ENCODE measurements at regions not wholly inside any gene's neighbourhood (a gene's known extent, or its start where the extent isn't known, plus 50 kb on each side); places are given as distances from the start of the nearest gene placed in this dataset.

- Histone ChIP-seq H3K27me3 (replicated peaks in 1 of 2; ENCODE audit: control insufficient read depth in 2 of 2, extremely low read depth in 1 of 2, insufficient read depth in 2 of 2, low read length in 1 of 2) (no peaks in the 10 kb centered on the region), H3K9me3 (no peaks in the 10 kb centered on the region), H3K36me3 (ENCODE audit: control insufficient read depth in 2 of 2, extremely low read depth in 1 of 2, insufficient read depth in 1 of 2, low read length in 1 of 2) (no peaks in the 10 kb centered on the region), H3K4me3 (ENCODE audit: control insufficient read depth in 1 of 2, extremely low read depth in 1 of 2, low read length in 1 of 2) (no peak overlapping the region), H3K4me1 (ENCODE audit: control insufficient read depth in 1 of 2, extremely low read depth in 1 of 2, insufficient read depth in 2 of 2, low read length in 2 of 2) (no peaks in the 10 kb centered on the region), H3K27ac (ENCODE audit: low read length) (no peak overlapping the region)
- POLR2A ChIA-PET = no interaction called here
- no CpG with 5 or more reads among the region's 5 CpGs for WGBS (ENCODE audit: insufficient coverage)
- CTCF ChIA-PET = no interaction called here
- Mint-ChIP-seq H3K4me1 (no peaks in the 10 kb centered on the region), H3K27ac (no peak overlapping the region), H3K27me3 (no peaks in the 10 kb centered on the region), H3K9me3 (peaks cover 2 to 10% (median 8%) of the 10 kb centered on the region in 3 donors), H3K36me3 (no peaks in the 10 kb centered on the region), H3K4me3 (no peak overlapping the region)
- no peak for DNase-seq
- no peak for ATAC-seq (replicated peaks in 1 of 4)
Observed at GRCh38 chr5:125503946-125504345, 757.5 kb upstream of the ZNF608 start.

GRCh38 chr5:125505115-125505514, 758.7 kb upstream of the ZNF608 start:
- ATAC-seq (replicated peaks in 1 of 4) = no peak
- no peak overlapping the region for H3K4me3 Mint-ChIP-seq
- peaks cover 2 to 8% (median 8%) of the 10 kb centered on the region in 3 donors for H3K9me3 Mint-ChIP-seq
- H3K27me3 ChIP-seq (replicated peaks in 1 of 2; ENCODE audit: control insufficient read depth in 2 of 2, extremely low read depth in 1 of 2, insufficient read depth in 2 of 2, low read length in 1 of 2) = no peaks in the 10 kb centered on the region
- ChIA-PET POLR2A (no interaction called here), CTCF (no interaction called here)
- no peaks in the 10 kb centered on the region for H3K4me1 ChIP-seq (ENCODE audit: control insufficient read depth in 1 of 2, extremely low read depth in 1 of 2, insufficient read depth in 2 of 2, low read length in 2 of 2)
- H3K36me3 ChIP-seq (ENCODE audit: control insufficient read depth in 2 of 2, extremely low read depth in 1 of 2, insufficient read depth in 1 of 2, low read length in 1 of 2) = no peaks in the 10 kb centered on the region
- H3K9me3 ChIP-seq = no peaks in the 10 kb centered on the region
- no peaks in the 10 kb centered on the region for H3K36me3 Mint-ChIP-seq
- DNase-seq = no peak
- H3K27me3 Mint-ChIP-seq = no peaks in the 10 kb centered on the region
- WGBS (ENCODE audit: insufficient coverage) = no CpG with 5 or more reads among the region's 3 CpGs
- no peak overlapping the region for H3K27ac Mint-ChIP-seq
- H3K4me3 ChIP-seq (ENCODE audit: control insufficient read depth in 1 of 2, extremely low read depth in 1 of 2, low read length in 1 of 2) = no peak overlapping the region
- H3K27ac ChIP-seq (ENCODE audit: low read length) = no peak overlapping the region
- H3K4me1 Mint-ChIP-seq = no peaks in the 10 kb centered on the region

- Histone ChIP-seq H3K4me1 (ENCODE audit: control insufficient read depth in 1 of 2, extremely low read depth in 1 of 2, insufficient read depth in 2 of 2, low read length in 2 of 2) (no peaks in the 10 kb centered on the region), H3K36me3 (ENCODE audit: control insufficient read depth in 2 of 2, extremely low read depth in 1 of 2, insufficient read depth in 1 of 2, low read length in 1 of 2) (no peaks in the 10 kb centered on the region), H3K4me3 (ENCODE audit: control insufficient read depth in 1 of 2, extremely low read depth in 1 of 2, low read length in 1 of 2) (no peak overlapping the region), H3K27ac (ENCODE audit: low read length) (no peak overlapping the region), H3K9me3 (no peaks in the 10 kb centered on the region), H3K27me3 (replicated peaks in 1 of 2; ENCODE audit: control insufficient read depth in 2 of 2, extremely low read depth in 1 of 2, insufficient read depth in 2 of 2, low read length in 1 of 2) (no peaks in the 10 kb centered on the region)
- H3K4me3 Mint-ChIP-seq = no peak overlapping the region
- POLR2A ChIA-PET = no interaction called here
- H3K9me3 Mint-ChIP-seq = peaks cover 2 to 8% (median 6%) of the 10 kb centered on the region in 3 donors
- no peak for DNase-seq
- H3K4me1 Mint-ChIP-seq = no peaks in the 10 kb centered on the region
- ATAC-seq (replicated peaks in 1 of 4) = no peak
- no CpG with 5 or more reads among the region's 3 CpGs for WGBS (ENCODE audit: insufficient coverage)
- no peaks in the 10 kb centered on the region for H3K27me3 Mint-ChIP-seq
- H3K36me3 Mint-ChIP-seq = no peaks in the 10 kb centered on the region
- CTCF ChIA-PET = no interaction called here
- H3K27ac Mint-ChIP-seq = no peak overlapping the region
Observed at GRCh38 chr5:125506124-125506523, 759.7 kb upstream of the ZNF608 start.

GRCh38 chr5:125508225-125508624, 761.8 kb upstream of the ZNF608 start:
- no peaks in the 10 kb centered on the region for H3K4me1 Mint-ChIP-seq
- Histone ChIP-seq H3K27ac (ENCODE audit: low read length) (no peak overlapping the region), H3K27me3 (replicated peaks in 1 of 2; ENCODE audit: control insufficient read depth in 2 of 2, extremely low read depth in 1 of 2, insufficient read depth in 2 of 2, low read length in 1 of 2) (no peaks in the 10 kb centered on the region), H3K4me1 (ENCODE audit: control insufficient read depth in 1 of 2, extremely low read depth in 1 of 2, insufficient read depth in 2 of 2, low read length in 2 of 2) (no peaks in the 10 kb centered on the region), H3K9me3 (no peaks in the 10 kb centered on the region), H3K36me3 (ENCODE audit: control insufficient read depth in 2 of 2, extremely low read depth in 1 of 2, insufficient read depth in 1 of 2, low read length in 1 of 2) (no peaks in the 10 kb centered on the region), H3K4me3 (ENCODE audit: control insufficient read depth in 1 of 2, extremely low read depth in 1 of 2, low read length in 1 of 2) (no peak overlapping the region)
- CTCF ChIA-PET = no interaction called here
- no peaks in the 10 kb centered on the region for H3K27me3 Mint-ChIP-seq
- no peak overlapping the region for H3K4me3 Mint-ChIP-seq
- no peak overlapping the region for H3K27ac Mint-ChIP-seq
- WGBS (ENCODE audit: insufficient coverage) = no CpG with 5 or more reads among the region's 1 CpG
- ATAC-seq (replicated peaks in 1 of 4) (no peak), DNase-seq (no peak)
- POLR2A ChIA-PET = no interaction called here
- H3K36me3 Mint-ChIP-seq = no peaks in the 10 kb centered on the region
- peaks cover 0 to 8% (median 2%) of the 10 kb centered on the region in 3 donors for H3K9me3 Mint-ChIP-seq

GRCh38 chr5:125510651-125511050, 764.2 kb upstream of the ZNF608 start:
- DNase-seq (no peak), ATAC-seq (replicated peaks in 1 of 4) (no peak)
- peaks cover 0 to 12% (median 0%) of the 10 kb centered on the region in 3 donors for H3K9me3 Mint-ChIP-seq
- Histone ChIP-seq H3K27me3 (replicated peaks in 1 of 2; ENCODE audit: control insufficient read depth in 2 of 2, extremely low read depth in 1 of 2, insufficient read depth in 2 of 2, low read length in 1 of 2) (no peaks in the 10 kb centered on the region), H3K27ac (ENCODE audit: low read length) (no peak overlapping the region), H3K9me3 (no peaks in the 10 kb centered on the region), H3K4me3 (ENCODE audit: control insufficient read depth in 1 of 2, extremely low read depth in 1 of 2, low read length in 1 of 2) (no peak overlapping the region), H3K4me1 (ENCODE audit: control insufficient read depth in 1 of 2, extremely low read depth in 1 of 2, insufficient read depth in 2 of 2, low read length in 2 of 2) (no peaks in the 10 kb centered on the region), H3K36me3 (ENCODE audit: control insufficient read depth in 2 of 2, extremely low read depth in 1 of 2, insufficient read depth in 1 of 2, low read length in 1 of 2) (no peaks in the 10 kb centered on the region)
- no peak overlapping the region for H3K27ac Mint-ChIP-seq
- CTCF ChIA-PET = no interaction called here
- H3K36me3 Mint-ChIP-seq = no peaks in the 10 kb centered on the region
- no peaks in the 10 kb centered on the region for H3K4me1 Mint-ChIP-seq
- no peak overlapping the region for H3K4me3 Mint-ChIP-seq
- no peaks in the 10 kb centered on the region for H3K27me3 Mint-ChIP-seq
- POLR2A ChIA-PET = no interaction called here

GRCh38 chr5:125517973-125518550, 771.6 kb upstream of the ZNF608 start:
- H3K4me1 Mint-ChIP-seq = no peaks in the 10 kb centered on the region
- H3K27ac Mint-ChIP-seq = no peak overlapping the region
- ATAC-seq (replicated peaks in 1 of 4) (no peak), DNase-seq (no peak)
- Histone ChIP-seq H3K9me3 (no peaks in the 10 kb centered on the region), H3K4me3 (ENCODE audit: control insufficient read depth in 1 of 2, extremely low read depth in 1 of 2, low read length in 1 of 2) (no peak overlapping the region), H3K27me3 (replicated peaks in 1 of 2; ENCODE audit: control insufficient read depth in 2 of 2, extremely low read depth in 1 of 2, insufficient read depth in 2 of 2, low read length in 1 of 2) (no peaks in the 10 kb centered on the region), H3K4me1 (ENCODE audit: control insufficient read depth in 1 of 2, extremely low read depth in 1 of 2, insufficient read depth in 2 of 2, low read length in 2 of 2) (no peaks in the 10 kb centered on the region), H3K27ac (ENCODE audit: low read length) (no peak overlapping the region), H3K36me3 (ENCODE audit: control insufficient read depth in 2 of 2, extremely low read depth in 1 of 2, insufficient read depth in 1 of 2, low read length in 1 of 2) (no peaks in the 10 kb centered on the region)
- H3K36me3 Mint-ChIP-seq = no peaks in the 10 kb centered on the region
- H3K9me3 Mint-ChIP-seq = peaks cover 0 to 14% (median 2%) of the 10 kb centered on the region in 3 donors
- ChIA-PET CTCF (no interaction called here), POLR2A (no interaction called here)
- no peaks in the 10 kb centered on the region for H3K27me3 Mint-ChIP-seq
- no CpG with 5 or more reads among the region's 3 CpGs for WGBS (ENCODE audit: insufficient coverage)
- no peak overlapping the region for H3K4me3 Mint-ChIP-seq

GRCh38 chr5:125521289-125521688, 774.9 kb upstream of the ZNF608 start:
- Histone ChIP-seq H3K4me3 (ENCODE audit: control insufficient read depth in 1 of 2, extremely low read depth in 1 of 2, low read length in 1 of 2) (no peak overlapping the region), H3K27me3 (replicated peaks in 1 of 2; ENCODE audit: control insufficient read depth in 2 of 2, extremely low read depth in 1 of 2, insufficient read depth in 2 of 2, low read length in 1 of 2) (no peaks in the 10 kb centered on the region), H3K27ac (ENCODE audit: low read length) (no peak overlapping the region), H3K4me1 (ENCODE audit: control insufficient read depth in 1 of 2, extremely low read depth in 1 of 2, insufficient read depth in 2 of 2, low read length in 2 of 2) (no peaks in the 10 kb centered on the region), H3K9me3 (no peaks in the 10 kb centered on the region), H3K36me3 (ENCODE audit: control insufficient read depth in 2 of 2, extremely low read depth in 1 of 2, insufficient read depth in 1 of 2, low read length in 1 of 2) (no peaks in the 10 kb centered on the region)
- no peak overlapping the region for H3K4me3 Mint-ChIP-seq
- DNase-seq (no peak), ATAC-seq (replicated peaks in 1 of 4) (no peak)
- no CpG with 5 or more reads among the region's 1 CpG for WGBS (ENCODE audit: insufficient coverage)
- no peaks in the 10 kb centered on the region for H3K27me3 Mint-ChIP-seq
- ChIA-PET POLR2A (no interaction called here), CTCF (no interaction called here)
- peaks cover 0 to 19% (median 4%) of the 10 kb centered on the region in 3 donors for H3K9me3 Mint-ChIP-seq
- H3K27ac Mint-ChIP-seq = no peak overlapping the region
- no peaks in the 10 kb centered on the region for H3K36me3 Mint-ChIP-seq
- H3K4me1 Mint-ChIP-seq = no peaks in the 10 kb centered on the region

Data from T-cell (primary cell).